Fibroblast of lung (primary cell): ENCODE measurements at regions not wholly inside any gene's neighbourhood (a gene's known extent, or its start where the extent isn't known, plus 50 kb on each side); places are given as distances from the start of the nearest gene placed in this dataset.

Experiments
- DNase-seq, 2 donors: peaks; one replicate each; pipeline versions ENCODE4 v3.0.0 to v3.0.0-alpha.2; 2010; ENCODE audit warnings: low read depth in 2 of 2
- H2AFZ ChIP-seq: 2 replicates; pipeline ENCODE4 v1.5.1; 2012; ENCODE audit warnings: low read length, control low read depth, inconsistent platforms
- H3K27ac ChIP-seq: 2 replicates; pipeline ENCODE4 v1.5.1; 2011; ENCODE audit warnings: low read length, control low read depth; ENCODE audit not compliant: insufficient read depth
- H3K27me3 ChIP-seq: 2 replicates; pipeline ENCODE4 v1.5.1; 2011; ENCODE audit warnings: mild to moderate bottlenecking, low read length; ENCODE audit not compliant: control insufficient read depth, insufficient read depth
- H3K36me3 ChIP-seq: 2 replicates; pipeline ENCODE4 v1.5.1; 2011; ENCODE audit warnings: low read length; ENCODE audit not compliant: control insufficient read depth, insufficient read depth
- H3K4me1 ChIP-seq: 2 replicates; pipeline ENCODE4 v1.5.1; 2011; ENCODE audit warnings: low read length; ENCODE audit not compliant: control insufficient read depth, insufficient read depth; ENCODE audit errors: extremely low read depth
- H3K4me2 ChIP-seq: 2 replicates; pipeline ENCODE4 v1.5.1; 2011; ENCODE audit warnings: low read length, control low read depth; ENCODE audit not compliant: insufficient read depth; ENCODE audit errors: extremely low read depth
- H3K4me3 ChIP-seq, 4 experiments: fragments of 200-600 bp in 1 of 4; sonication (generic) in 1 of 4; replicated peaks in 1 of 4; 2 replicates each; pipeline ENCODE4 v1.5.1; 2011 to 2016; ENCODE audit warnings: low read length in 4 of 4, low read depth in 3 of 4, mild to moderate bottlenecking in 3 of 4, control low read depth in 2 of 4, inconsistent platforms in 1 of 4, mixed read lengths in 1 of 4; ENCODE audit not compliant: insufficient read depth in 1 of 4; ENCODE audit errors: control extremely low read depth in 1 of 4
- H3K79me2 ChIP-seq: 2 replicates; pipeline ENCODE4 v1.5.1; 2012; ENCODE audit warnings: mild to moderate bottlenecking, low read length, inconsistent platforms; ENCODE audit not compliant: control insufficient read depth, insufficient read depth
- H3K9ac ChIP-seq: 2 replicates; pipeline ENCODE4 v1.5.1; 2011; ENCODE audit warnings: mild to moderate bottlenecking, low read length, control low read depth; ENCODE audit not compliant: insufficient read depth
- H3K9me3 ChIP-seq: 2 replicates; pipeline ENCODE4 v1.5.1; 2012; ENCODE audit warnings: low read depth, low read length; ENCODE audit not compliant: control insufficient read depth, insufficient read depth
- H4K20me1 ChIP-seq: 2 replicates; pipeline ENCODE4 v1.5.1; 2011; ENCODE audit warnings: low read length; ENCODE audit not compliant: control insufficient read depth, insufficient read depth; ENCODE audit errors: extremely low read depth
- EZH2 ChIP-seq: IDR thresholded peaks from 2 replicates; pipeline ENCODE4 v1.5.1; 2012; ENCODE audit warnings: low read length, control low read depth, mild to moderate bottlenecking; ENCODE audit errors: missing control alignments
- TF ChIP-seq, protein P1 (sequence below), 2 donors: IDR thresholded peaks in 1 of 2; conservative IDR thresholded peaks in 1 of 2; 1 replicate in 1 of 2; 2 replicates in 1 of 2; pipeline ENCODE4 v1.5.1; 2011 to 2012; ENCODE audit warnings: low read length in 2 of 2, control low read depth in 1 of 2, inconsistent platforms in 1 of 2, low read depth in 1 of 2, mild to moderate bottlenecking in 1 of 2

DNA sequence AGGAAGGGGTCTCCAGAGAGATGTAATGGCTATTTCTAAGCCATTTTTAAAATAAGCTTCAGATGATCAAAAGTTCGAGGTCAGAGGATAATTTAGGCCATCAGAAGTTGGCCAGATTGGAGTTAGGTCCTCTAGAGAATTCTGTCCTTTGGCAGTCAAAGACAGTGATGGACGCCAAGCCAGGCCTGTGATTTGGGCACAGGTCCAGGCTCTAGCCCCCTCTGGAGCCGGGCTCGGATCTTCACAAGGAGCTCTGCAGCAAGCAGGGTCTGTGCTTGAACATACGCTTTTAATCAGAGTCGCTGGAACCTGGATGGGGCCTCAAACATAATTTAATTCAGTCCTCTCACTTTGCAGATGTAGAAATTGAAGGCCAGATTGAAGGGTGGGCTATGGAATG, 151.4 kb upstream of the BCL6 start:
- no peaks in the 10 kb centered on the region for H3K79me2 ChIP-seq
- DNase-seq: no peak
- no peaks in the 10 kb centered on the region for H3K27me3 ChIP-seq
- H3K9ac ChIP-seq: no peak overlapping the region
- H4K20me1 ChIP-seq: no peaks in the 10 kb centered on the region
- TF ChIP-seq, protein P1, sequence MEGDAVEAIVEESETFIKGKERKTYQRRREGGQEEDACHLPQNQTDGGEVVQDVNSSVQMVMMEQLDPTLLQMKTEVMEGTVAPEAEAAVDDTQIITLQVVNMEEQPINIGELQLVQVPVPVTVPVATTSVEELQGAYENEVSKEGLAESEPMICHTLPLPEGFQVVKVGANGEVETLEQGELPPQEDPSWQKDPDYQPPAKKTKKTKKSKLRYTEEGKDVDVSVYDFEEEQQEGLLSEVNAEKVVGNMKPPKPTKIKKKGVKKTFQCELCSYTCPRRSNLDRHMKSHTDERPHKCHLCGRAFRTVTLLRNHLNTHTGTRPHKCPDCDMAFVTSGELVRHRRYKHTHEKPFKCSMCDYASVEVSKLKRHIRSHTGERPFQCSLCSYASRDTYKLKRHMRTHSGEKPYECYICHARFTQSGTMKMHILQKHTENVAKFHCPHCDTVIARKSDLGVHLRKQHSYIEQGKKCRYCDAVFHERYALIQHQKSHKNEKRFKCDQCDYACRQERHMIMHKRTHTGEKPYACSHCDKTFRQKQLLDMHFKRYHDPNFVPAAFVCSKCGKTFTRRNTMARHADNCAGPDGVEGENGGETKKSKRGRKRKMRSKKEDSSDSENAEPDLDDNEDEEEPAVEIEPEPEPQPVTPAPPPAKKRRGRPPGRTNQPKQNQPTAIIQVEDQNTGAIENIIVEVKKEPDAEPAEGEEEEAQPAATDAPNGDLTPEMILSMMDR (conservative IDR thresholded peaks at IDR 0.05 in 1 of 2, IDR thresholded peaks at IDR 0.05 in 1 of 2; ENCODE audit: low read depth in 1 of 2, low read length in 2 of 2): no peak
- no peak for TF ChIP-seq EZH2
- no peak overlapping the region for H3K4me2 ChIP-seq
- H3K36me3 ChIP-seq: no peaks in the 10 kb centered on the region
- H2AFZ ChIP-seq: no peak overlapping the region
- no peaks in the 10 kb centered on the region for H3K9me3 ChIP-seq
- H3K4me3 ChIP-seq: no peak overlapping the region
- no peaks in the 10 kb centered on the region for H3K4me1 ChIP-seq
- no peak overlapping the region for H3K27ac ChIP-seq

DNA sequence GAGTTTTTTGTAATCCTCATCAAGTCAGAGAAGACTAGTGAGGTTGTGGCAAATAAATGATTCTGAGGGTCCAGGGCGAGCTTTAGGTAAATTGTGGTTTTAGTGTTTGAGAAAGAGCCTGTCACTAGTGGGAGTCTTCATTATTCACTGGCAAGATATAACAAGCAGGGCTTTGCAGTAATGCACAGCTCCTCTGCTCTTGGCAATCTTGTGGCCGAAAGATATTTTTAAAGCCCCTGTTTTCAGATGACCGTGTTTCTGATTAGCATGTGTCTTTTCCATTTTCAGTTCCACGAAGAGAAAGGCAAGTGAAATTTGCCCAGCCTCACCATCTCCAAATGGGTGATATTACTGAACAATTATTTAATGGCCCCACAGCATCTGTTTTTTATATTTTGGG, 154.0 kb upstream of the BCL6 start:
- Histone ChIP-seq H3K36me3 (no peaks in the 10 kb centered on the region), H3K4me1 (no peaks in the 10 kb centered on the region), H3K9me3 (no peaks in the 10 kb centered on the region), H3K9ac (no peak overlapping the region), H3K4me3 (no peak overlapping the region), H3K79me2 (no peaks in the 10 kb centered on the region), H3K4me2 (no peak overlapping the region), H3K27ac (no peak overlapping the region), H4K20me1 (no peaks in the 10 kb centered on the region), H2AFZ (no peak overlapping the region), H3K27me3 (no peaks in the 10 kb centered on the region)
- no peak for TF ChIP-seq EZH2
- TF ChIP-seq, protein P1 (conservative IDR thresholded peaks at IDR 0.05 in 1 of 2, IDR thresholded peaks at IDR 0.05 in 1 of 2; ENCODE audit: low read depth in 1 of 2, low read length in 2 of 2): no peak
- DNase-seq: no peak

DNA sequence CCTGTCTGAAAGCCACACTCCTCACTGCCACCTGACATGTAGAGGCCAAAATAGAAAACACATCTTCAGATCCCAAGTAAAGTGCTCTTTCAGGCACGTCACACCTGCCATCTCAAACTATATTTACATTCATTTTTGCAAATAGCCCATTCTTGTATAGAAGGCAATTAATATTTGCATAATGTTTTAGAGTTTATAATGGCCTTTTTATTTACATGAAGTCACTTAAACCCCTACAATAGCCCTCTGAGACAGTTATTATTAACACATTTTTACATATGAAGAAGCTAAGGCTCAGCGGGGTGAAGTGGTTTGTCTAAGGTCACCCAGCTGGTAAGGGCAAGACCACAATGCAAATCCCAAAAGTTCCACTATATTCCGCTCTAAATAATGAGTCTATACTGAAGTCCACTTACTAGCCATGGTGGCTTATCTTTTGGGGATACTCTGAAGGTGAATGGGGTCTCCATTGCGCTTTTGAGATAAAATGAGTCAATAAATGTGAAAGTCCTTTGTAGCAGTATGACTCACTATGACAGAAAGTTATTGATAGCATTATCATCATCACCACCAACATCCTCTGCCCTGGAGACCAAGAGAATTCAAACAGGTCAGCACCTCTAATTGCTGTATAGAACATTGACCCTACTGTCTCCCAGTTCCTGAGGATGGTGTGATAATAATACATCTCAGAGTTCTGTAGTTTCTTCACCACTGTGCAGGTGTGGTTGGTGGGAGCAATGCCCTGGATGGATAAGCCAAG, 155.9 kb upstream of the BCL6 start:
- H2AFZ ChIP-seq: no peak overlapping the region
- no peaks in the 10 kb centered on the region for H3K27me3 ChIP-seq
- no peaks in the 10 kb centered on the region for H3K9me3 ChIP-seq
- no peak for DNase-seq
- no peak for TF ChIP-seq EZH2
- TF ChIP-seq, protein P1 (conservative IDR thresholded peaks at IDR 0.05 in 1 of 2, IDR thresholded peaks at IDR 0.05 in 1 of 2; ENCODE audit: low read depth in 1 of 2, low read length in 2 of 2): no peak
- no peak overlapping the region for H3K27ac ChIP-seq
- H3K4me1 ChIP-seq: no peaks in the 10 kb centered on the region
- H3K4me3 ChIP-seq: no peak overlapping the region
- no peaks in the 10 kb centered on the region for H3K36me3 ChIP-seq
- no peak overlapping the region for H3K4me2 ChIP-seq
- no peaks in the 10 kb centered on the region for H3K79me2 ChIP-seq
- no peak overlapping the region for H3K9ac ChIP-seq
- no peaks in the 10 kb centered on the region for H4K20me1 ChIP-seq
